ENCODE measurements at regions not wholly inside any gene's neighbourhood (a gene's known extent, or its start where the extent isn't known, plus 50 kb on each side); places are given as distances from the start of the nearest gene placed in this dataset.

DNA sequence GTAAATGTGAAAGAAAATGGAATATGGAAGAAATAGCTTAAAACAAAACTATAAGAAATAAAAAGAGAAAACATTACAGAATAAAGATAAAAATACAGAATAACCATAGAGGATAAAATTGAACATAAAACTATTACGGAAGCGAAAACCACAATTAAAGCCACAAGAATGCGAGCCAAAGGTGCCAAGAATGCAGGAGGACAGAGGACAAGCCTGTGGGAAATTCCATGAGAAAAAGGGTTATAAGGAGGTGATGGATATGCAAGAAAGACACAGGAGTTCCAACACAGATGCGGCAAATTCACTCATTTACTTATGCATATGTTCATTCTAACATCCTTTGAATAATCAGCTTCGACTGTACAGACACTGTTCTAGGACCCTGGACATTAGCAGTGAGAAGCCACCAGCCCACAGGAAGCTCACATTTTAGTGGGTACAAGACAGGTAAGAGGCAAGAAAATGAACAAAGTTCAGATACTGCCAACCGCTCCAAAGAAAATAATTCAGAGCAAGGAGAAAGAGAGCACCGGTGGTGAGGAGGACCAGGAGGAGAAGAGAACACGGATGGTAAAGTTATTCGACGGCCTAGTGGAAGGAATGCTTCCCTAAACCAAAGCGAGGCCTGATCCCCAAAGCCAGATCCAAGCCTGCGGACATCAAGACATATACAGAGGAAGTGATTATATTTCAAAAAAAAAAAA is 213.7 kb upstream of the MGMT start:
- H3K4me1 ChIP-seq: no peaks in the 10 kb centered on the region
- TF ChIP-seq POLR2A (IDR thresholded peaks at IDR 0.05): no peak
- TF ChIP-seq, protein P1, sequence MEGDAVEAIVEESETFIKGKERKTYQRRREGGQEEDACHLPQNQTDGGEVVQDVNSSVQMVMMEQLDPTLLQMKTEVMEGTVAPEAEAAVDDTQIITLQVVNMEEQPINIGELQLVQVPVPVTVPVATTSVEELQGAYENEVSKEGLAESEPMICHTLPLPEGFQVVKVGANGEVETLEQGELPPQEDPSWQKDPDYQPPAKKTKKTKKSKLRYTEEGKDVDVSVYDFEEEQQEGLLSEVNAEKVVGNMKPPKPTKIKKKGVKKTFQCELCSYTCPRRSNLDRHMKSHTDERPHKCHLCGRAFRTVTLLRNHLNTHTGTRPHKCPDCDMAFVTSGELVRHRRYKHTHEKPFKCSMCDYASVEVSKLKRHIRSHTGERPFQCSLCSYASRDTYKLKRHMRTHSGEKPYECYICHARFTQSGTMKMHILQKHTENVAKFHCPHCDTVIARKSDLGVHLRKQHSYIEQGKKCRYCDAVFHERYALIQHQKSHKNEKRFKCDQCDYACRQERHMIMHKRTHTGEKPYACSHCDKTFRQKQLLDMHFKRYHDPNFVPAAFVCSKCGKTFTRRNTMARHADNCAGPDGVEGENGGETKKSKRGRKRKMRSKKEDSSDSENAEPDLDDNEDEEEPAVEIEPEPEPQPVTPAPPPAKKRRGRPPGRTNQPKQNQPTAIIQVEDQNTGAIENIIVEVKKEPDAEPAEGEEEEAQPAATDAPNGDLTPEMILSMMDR (IDR thresholded peaks at IDR 0.05): no peak
- H3K27ac ChIP-seq: no peak overlapping the region
- H3K27me3 ChIP-seq: no peaks in the 10 kb centered on the region
- 75 to 76% methylated on average over 12 of the region's 12 CpGs for WGBS, 2 donors
- intact Hi-C loops (cut with DNase I): no loop called here
- no peak for DNase-seq
- H3K36me3 ChIP-seq: no peaks in the 10 kb centered on the region
- no peaks in the 10 kb centered on the region for H3K9me3 ChIP-seq
- H3K4me3 ChIP-seq: no peak overlapping the region

DNA sequence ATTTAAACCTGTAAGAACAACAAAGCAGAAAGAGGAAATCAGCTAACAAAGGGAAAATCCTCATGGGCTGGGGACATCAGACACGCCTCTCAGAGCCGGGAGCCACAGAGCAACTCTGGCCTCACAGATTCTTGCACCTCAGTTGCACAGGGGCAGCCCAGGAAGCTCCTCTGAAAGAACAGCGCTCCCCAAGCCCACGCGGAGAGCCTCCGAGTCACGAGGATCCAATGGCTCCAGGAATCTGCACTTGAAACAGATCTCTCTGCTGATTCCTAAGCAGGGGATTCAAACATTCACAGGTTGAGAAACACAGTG is 213.2 kb upstream of the MGMT start:
- peak overlapping the region in 1 of 4 donors; percentile 11 for H3K27ac ChIP-seq
- TF ChIP-seq POLR2A (IDR thresholded peaks at IDR 0.05): no peak
- TF ChIP-seq, protein P1 (IDR thresholded peaks at IDR 0.05): no peak
- intact Hi-C loops (cut with DNase I): no loop called here
- H3K36me3 ChIP-seq: no peaks in the 10 kb centered on the region
- H3K27me3 ChIP-seq: no peaks in the 10 kb centered on the region
- no peak for DNase-seq
- 48 to 71% methylated on average over 7 of the region's 7 CpGs for WGBS, 2 donors
- no peak overlapping the region for H3K4me3 ChIP-seq
- H3K9me3 ChIP-seq: no peaks in the 10 kb centered on the region
- H3K4me1 ChIP-seq: no peaks in the 10 kb centered on the region

DNA sequence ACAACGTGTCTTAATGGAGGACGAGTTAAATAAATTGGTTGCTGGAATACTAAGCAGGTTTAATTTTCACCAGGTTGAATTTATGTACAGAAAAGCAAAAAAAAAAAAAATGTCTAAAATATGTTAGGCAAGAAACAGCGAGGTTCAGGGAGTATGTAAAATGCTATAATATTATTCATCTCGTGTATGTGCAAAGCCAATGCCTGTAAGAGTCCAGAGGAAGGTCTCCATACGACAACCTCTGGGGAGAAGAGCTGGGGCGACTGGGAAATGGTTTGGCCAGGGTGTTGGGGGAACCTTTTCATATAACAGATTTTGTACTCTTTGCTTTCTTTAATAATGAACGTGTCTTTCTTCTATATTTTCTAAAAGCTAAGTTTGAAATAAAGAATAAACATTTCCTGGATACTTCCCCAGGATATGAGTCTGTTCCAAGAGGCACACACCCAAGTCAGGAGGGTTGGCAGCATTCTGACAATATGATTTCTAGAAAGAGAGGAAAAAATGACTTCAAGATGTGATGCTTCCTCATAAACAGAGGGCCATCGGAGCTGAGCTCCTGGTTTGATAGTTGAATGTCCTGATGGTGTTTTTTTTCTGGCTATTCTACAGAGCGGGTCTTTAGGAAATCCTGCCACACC is 208.6 kb upstream of the MGMT start:
- 45 to 49% methylated on average over 9 of the region's 9 CpGs for WGBS, 2 donors
- no peaks in the 10 kb centered on the region for H3K4me1 ChIP-seq
- H3K27me3 ChIP-seq: no peaks in the 10 kb centered on the region
- no peaks in the 10 kb centered on the region for H3K36me3 ChIP-seq
- DNase-seq: no peak
- H3K27ac ChIP-seq: peak overlapping the region; percentile 39 to 74 (median 55)
- intact Hi-C loops (cut with DNase I): no loop called here
- no peak overlapping the region for H3K4me3 ChIP-seq
- no peaks in the 10 kb centered on the region for H3K9me3 ChIP-seq
- TF ChIP-seq, protein P1 (IDR thresholded peaks at IDR 0.05): no peak
- no peak for TF ChIP-seq POLR2A (IDR thresholded peaks at IDR 0.05)

DNA sequence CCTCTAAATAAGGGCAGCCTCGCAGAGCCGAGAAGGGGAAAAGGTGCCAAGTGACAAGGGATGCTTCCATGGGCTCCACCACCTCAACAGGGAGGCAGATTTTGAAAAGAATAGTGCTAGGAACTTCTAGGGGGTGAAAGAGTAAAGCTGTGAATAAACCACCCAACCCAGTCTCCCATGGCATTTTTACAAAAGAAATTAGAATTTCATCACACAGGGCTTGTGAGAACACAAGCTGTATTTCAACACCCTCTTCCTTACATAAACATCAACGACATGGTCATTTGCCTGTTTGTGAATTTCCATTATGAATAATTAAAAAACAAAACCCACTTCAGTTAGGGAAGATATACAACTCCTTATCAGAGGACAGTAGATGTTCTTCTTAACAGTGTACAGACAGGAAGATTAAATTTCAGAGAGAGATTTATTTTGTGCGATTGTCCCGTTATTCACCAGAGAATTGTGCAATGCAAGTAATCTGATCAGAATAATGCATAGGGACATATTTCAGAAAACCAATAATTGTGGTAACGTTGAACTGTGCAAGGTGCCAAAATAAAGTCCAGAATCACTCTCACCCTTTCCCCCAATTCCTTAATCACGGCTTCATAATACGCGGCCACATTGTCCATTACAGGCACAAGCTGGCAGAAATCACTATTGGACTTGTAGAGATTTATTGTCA is 207.8 kb upstream of the MGMT start:
- DNase-seq: no peak
- TF ChIP-seq POLR2A (IDR thresholded peaks at IDR 0.05): no peak
- TF ChIP-seq, protein P1 (IDR thresholded peaks at IDR 0.05): no peak
- H3K36me3 ChIP-seq: no peaks in the 10 kb centered on the region
- peak overlapping the region; percentile 39 to 74 (median 55) for H3K27ac ChIP-seq
- intact Hi-C loops (cut with DNase I): no loop called here
- 66 to 71% methylated on average over 9 of the region's 9 CpGs for whole genome bisulfite sequencing, 2 donors
- no peaks in the 10 kb centered on the region for H3K27me3 ChIP-seq
- no peak overlapping the region for H3K4me3 ChIP-seq
- peaks cover 0 to 6% (median 0%) of the 10 kb centered on the region in 3 donors for H3K9me3 ChIP-seq
- H3K4me1 ChIP-seq: no peaks in the 10 kb centered on the region

DNA sequence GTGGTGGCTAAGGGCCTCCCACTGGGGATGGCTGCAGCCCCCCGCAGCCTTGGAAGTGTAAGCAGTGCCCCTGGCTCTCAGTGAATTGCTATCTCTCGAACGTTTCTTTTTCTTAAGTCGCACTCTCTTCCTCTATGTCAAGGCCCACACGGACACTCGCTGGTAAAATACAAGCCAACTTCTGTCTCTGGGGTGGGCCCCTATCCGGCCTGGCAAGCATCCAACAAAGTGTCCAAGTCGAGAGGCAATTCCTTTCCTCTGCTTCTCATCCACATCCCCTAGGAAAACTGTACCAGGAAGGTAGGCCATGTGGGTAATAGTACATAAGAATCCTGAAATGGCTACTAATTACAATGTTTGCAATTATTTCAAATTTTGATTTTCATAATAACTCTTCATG is 194.9 kb upstream of the MGMT start:
- DNase-seq: no peak
- Histone ChIP-seq H3K9me3 (peaks cover 0 to 4% (median 0%) of the 10 kb centered on the region in 3 donors), H3K27ac (no peak overlapping the region), H3K4me1 (no peaks in the 10 kb centered on the region), H3K27me3 (no peaks in the 10 kb centered on the region), H3K4me3 (no peak overlapping the region), H3K36me3 (no peaks in the 10 kb centered on the region)
- intact Hi-C loops (cut with DNase I): no loop called here
- 65 to 77% methylated on average over 8 of the region's 8 CpGs for WGBS, 2 donors
- TF ChIP-seq POLR2A (IDR thresholded peaks at IDR 0.05): no peak
- TF ChIP-seq, protein P1 (IDR thresholded peaks at IDR 0.05): no peak
